GM23338 (cell line): ENCODE measurements at regions not wholly inside any gene's neighbourhood (a gene's known extent, or its start where the extent isn't known, plus 50 kb on each side); places are given as distances from the start of the nearest gene placed in this dataset.

ENCODE experiments used
- EZH2 ChIP-seq: fragments of 200-600 bp; sonication (generic); IDR thresholded peaks from one replicate; pipeline ENCODE4 v1.8.0; 2017; ENCODE audit warnings: antibody characterized with exemption, mild to moderate bottlenecking, low read depth; ENCODE audit not compliant: unreplicated experiment
- EZH2phosphoT487 ChIP-seq: fragments of 200-600 bp; sonication (generic); IDR thresholded peaks from one replicate; pipeline ENCODE4 v1.8.1; 2018; ENCODE audit warnings: antibody characterized with exemption; ENCODE audit not compliant: unreplicated experiment
- JUNB ChIP-seq: IDR thresholded peaks from one replicate; pipeline ENCODE4 v1.6.1; 2016; ENCODE audit warnings: antibody characterized with exemption; ENCODE audit not compliant: unreplicated experiment
- NANOG ChIP-seq: IDR thresholded peaks from 2 replicates; pipeline ENCODE4 v1.6.1; 2016; ENCODE audit warnings: antibody characterized with exemption, borderline replicate concordance
- POLR2AphosphoS5 ChIP-seq: IDR thresholded peaks from 2 replicates; pipeline ENCODE4 v1.6.1; 2016; ENCODE audit warnings: antibody characterized with exemption, low read depth
- ZNF114 ChIP-seq: fragments of 250-450 bp; sonication (Bioruptor Pico); IDR thresholded peaks from 2 replicates; pipeline ENCODE4 v1.5.0; 2020; ENCODE audit warnings: mild to moderate bottlenecking, moderate library complexity
- TF ChIP-seq, protein P1 (sequence below), 2 experiments: fragments of 200-600 bp in 1 of 2; sonication (generic) in 1 of 2; conservative IDR thresholded peaks; 2 replicates each; pipeline versions ENCODE4 v1.5.1 to v1.6.1; 2016 to 2017; ENCODE audit warnings: antibody characterized with exemption in 2 of 2, low read depth in 2 of 2, mild to moderate bottlenecking in 2 of 2, moderate library complexity in 1 of 2
- TF ChIP-seq, protein P2 (sequence below): IDR thresholded peaks from one replicate; pipeline ENCODE4 v1.6.1; 2018; ENCODE audit warnings: antibody characterized with exemption; ENCODE audit not compliant: unreplicated experiment
- TF ChIP-seq, protein P3 (sequence below): fragments of 250-450 bp; sonication (Bioruptor Pico); IDR thresholded peaks from 2 replicates; pipeline ENCODE4 v1.5.0; 2020; ENCODE audit warnings: mild to moderate bottlenecking, moderate library complexity
- TF ChIP-seq, protein P4 (sequence below): IDR thresholded peaks from 2 replicates; pipeline ENCODE4 v1.6.1; 2016; ENCODE audit warnings: antibody characterized with exemption

DNA sequence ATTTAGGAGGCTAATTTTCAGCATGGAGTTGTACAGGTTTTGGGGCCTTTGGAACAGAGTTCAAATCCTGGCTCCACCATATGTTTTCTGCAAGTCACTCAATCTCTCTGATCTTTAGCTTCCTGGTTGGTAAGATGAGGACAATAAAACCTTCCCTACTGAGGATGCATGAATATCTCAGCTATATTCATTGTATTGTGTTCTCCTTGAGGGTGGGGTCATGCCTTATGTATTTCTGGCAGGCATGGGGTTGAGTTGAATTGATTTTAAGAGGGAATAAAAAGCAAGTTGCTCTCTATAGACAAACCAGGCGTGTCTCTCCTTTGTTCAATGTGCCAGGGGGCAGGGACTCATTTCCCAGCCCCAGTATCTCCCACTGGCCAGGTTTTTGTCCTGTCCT lies 173.1 kb downstream of the C12orf75 start:
- TF ChIP-seq, protein P1, sequence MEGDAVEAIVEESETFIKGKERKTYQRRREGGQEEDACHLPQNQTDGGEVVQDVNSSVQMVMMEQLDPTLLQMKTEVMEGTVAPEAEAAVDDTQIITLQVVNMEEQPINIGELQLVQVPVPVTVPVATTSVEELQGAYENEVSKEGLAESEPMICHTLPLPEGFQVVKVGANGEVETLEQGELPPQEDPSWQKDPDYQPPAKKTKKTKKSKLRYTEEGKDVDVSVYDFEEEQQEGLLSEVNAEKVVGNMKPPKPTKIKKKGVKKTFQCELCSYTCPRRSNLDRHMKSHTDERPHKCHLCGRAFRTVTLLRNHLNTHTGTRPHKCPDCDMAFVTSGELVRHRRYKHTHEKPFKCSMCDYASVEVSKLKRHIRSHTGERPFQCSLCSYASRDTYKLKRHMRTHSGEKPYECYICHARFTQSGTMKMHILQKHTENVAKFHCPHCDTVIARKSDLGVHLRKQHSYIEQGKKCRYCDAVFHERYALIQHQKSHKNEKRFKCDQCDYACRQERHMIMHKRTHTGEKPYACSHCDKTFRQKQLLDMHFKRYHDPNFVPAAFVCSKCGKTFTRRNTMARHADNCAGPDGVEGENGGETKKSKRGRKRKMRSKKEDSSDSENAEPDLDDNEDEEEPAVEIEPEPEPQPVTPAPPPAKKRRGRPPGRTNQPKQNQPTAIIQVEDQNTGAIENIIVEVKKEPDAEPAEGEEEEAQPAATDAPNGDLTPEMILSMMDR (conservative IDR thresholded peaks at IDR 0.05; ENCODE audit: low read depth in 2 of 2) = no peak
- TF ChIP-seq POLR2AphosphoS5 = no peak
- TF ChIP-seq EZH2 = no peak
- TF ChIP-seq JUNB = no peak
- TF ChIP-seq, protein P2, sequence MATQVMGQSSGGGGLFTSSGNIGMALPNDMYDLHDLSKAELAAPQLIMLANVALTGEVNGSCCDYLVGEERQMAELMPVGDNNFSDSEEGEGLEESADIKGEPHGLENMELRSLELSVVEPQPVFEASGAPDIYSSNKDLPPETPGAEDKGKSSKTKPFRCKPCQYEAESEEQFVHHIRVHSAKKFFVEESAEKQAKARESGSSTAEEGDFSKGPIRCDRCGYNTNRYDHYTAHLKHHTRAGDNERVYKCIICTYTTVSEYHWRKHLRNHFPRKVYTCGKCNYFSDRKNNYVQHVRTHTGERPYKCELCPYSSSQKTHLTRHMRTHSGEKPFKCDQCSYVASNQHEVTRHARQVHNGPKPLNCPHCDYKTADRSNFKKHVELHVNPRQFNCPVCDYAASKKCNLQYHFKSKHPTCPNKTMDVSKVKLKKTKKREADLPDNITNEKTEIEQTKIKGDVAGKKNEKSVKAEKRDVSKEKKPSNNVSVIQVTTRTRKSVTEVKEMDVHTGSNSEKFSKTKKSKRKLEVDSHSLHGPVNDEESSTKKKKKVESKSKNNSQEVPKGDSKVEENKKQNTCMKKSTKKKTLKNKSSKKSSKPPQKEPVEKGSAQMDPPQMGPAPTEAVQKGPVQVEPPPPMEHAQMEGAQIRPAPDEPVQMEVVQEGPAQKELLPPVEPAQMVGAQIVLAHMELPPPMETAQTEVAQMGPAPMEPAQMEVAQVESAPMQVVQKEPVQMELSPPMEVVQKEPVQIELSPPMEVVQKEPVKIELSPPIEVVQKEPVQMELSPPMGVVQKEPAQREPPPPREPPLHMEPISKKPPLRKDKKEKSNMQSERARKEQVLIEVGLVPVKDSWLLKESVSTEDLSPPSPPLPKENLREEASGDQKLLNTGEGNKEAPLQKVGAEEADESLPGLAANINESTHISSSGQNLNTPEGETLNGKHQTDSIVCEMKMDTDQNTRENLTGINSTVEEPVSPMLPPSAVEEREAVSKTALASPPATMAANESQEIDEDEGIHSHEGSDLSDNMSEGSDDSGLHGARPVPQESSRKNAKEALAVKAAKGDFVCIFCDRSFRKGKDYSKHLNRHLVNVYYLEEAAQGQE = no peak
- TF ChIP-seq EZH2phosphoT487 = no peak
- TF ChIP-seq, protein P3, sequence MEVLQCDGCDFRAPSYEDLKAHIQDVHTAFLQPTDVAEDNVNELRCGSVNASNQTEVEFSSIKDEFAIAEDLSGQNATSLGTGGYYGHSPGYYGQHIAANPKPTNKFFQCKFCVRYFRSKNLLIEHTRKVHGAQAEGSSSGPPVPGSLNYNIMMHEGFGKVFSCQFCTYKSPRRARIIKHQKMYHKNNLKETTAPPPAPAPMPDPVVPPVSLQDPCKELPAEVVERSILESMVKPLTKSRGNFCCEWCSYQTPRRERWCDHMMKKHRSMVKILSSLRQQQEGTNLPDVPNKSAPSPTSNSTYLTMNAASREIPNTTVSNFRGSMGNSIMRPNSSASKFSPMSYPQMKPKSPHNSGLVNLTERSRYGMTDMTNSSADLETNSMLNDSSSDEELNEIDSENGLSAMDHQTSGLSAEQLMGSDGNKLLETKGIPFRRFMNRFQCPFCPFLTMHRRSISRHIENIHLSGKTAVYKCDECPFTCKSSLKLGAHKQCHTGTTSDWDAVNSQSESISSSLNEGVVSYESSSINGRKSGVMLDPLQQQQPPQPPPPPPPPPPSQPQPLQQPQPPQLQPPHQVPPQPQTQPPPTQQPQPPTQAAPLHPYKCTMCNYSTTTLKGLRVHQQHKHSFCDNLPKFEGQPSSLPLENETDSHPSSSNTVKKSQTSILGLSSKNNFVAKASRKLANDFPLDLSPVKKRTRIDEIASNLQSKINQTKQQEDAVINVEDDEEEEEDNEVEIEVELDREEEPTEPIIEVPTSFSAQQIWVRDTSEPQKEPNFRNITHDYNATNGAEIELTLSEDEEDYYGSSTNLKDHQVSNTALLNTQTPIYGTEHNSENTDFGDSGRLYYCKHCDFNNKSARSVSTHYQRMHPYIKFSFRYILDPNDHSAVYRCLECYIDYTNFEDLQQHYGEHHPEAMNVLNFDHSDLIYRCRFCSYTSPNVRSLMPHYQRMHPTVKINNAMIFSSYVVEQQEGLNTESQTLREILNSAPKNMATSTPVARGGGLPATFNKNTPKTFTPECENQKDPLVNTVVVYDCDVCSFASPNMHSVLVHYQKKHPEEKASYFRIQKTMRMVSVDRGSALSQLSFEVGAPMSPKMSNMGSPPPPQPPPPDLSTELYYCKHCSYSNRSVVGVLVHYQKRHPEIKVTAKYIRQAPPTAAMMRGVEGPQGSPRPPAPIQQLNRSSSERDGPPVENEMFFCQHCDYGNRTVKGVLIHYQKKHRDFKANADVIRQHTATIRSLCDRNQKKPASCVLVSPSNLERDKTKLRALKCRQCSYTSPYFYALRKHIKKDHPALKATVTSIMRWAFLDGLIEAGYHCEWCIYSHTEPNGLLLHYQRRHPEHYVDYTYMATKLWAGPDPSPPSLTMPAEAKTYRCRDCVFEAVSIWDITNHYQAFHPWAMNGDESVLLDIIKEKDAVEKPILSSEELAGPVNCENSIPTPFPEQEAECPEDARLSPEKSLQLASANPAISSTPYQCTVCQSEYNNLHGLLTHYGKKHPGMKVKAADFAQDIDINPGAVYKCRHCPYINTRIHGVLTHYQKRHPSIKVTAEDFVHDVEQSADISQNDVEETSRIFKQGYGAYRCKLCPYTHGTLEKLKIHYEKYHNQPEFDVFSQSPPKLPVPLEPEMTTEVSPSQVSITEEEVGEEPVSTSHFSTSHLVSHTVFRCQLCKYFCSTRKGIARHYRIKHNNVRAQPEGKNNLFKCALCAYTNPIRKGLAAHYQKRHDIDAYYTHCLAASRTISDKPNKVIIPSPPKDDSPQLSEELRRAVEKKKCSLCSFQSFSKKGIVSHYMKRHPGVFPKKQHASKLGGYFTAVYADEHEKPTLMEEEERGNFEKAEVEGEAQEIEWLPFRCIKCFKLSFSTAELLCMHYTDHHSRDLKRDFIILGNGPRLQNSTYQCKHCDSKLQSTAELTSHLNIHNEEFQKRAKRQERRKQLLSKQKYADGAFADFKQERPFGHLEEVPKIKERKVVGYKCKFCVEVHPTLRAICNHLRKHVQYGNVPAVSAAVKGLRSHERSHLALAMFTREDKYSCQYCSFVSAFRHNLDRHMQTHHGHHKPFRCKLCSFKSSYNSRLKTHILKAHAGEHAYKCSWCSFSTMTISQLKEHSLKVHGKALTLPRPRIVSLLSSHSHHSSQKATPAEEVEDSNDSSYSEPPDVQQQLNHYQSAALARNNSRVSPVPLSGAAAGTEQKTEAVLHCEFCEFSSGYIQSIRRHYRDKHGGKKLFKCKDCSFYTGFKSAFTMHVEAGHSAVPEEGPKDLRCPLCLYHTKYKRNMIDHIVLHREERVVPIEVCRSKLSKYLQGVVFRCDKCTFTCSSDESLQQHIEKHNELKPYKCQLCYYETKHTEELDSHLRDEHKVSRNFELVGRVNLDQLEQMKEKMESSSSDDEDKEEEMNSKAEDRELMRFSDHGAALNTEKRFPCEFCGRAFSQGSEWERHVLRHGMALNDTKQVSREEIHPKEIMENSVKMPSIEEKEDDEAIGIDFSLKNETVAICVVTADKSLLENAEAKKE (CRISPR knock-in tag) = no peak
- TF ChIP-seq, protein P4, sequence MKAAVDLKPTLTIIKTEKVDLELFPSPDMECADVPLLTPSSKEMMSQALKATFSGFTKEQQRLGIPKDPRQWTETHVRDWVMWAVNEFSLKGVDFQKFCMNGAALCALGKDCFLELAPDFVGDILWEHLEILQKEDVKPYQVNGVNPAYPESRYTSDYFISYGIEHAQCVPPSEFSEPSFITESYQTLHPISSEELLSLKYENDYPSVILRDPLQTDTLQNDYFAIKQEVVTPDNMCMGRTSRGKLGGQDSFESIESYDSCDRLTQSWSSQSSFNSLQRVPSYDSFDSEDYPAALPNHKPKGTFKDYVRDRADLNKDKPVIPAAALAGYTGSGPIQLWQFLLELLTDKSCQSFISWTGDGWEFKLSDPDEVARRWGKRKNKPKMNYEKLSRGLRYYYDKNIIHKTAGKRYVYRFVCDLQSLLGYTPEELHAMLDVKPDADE = no peak
- no peak for TF ChIP-seq NANOG
- TF ChIP-seq ZNF114 (CRISPR knock-in tag) = no peak
